ENCODE measurements at regions not wholly inside any gene's neighbourhood (a gene's known extent, or its start where the extent isn't known, plus 50 kb on each side); places are given as distances from the start of the nearest gene placed in this dataset.
A peak's percentile ranks its signal among the peaks of the same experiment; 100 is the strongest.
"Not testable (repeated sequence)": the region's sequence is repeated elsewhere in the genome, so short reads cannot be mapped to it uniquely, and the experiment has no call there.

GRCh38 chr5:102154791-102155605, 141.1 kb downstream of the SLCO4C1 start:
- not testable (repeated sequence) for FAIRE-seq

DNA sequence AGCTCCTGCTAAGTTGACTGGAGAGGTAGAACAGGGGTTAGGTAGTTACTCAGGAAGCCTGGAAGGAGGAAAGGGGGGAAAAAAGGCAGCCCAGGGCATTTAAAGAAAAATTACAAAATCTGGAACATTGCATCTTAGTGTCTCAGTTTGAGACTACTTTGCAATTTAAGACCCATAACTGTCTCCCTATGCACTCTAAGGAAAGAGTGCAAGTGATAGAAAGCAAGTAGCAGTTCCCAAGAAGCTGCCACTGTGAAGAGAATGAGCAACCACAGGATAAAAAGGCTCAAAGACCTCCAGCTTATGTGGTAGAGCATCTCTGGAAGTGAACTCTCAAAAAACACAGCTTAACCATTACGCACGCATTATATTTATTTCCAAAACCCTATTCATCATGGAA, 141.8 kb downstream of the SLCO4C1 start:
- no peak for FAIRE-seq

DNA sequence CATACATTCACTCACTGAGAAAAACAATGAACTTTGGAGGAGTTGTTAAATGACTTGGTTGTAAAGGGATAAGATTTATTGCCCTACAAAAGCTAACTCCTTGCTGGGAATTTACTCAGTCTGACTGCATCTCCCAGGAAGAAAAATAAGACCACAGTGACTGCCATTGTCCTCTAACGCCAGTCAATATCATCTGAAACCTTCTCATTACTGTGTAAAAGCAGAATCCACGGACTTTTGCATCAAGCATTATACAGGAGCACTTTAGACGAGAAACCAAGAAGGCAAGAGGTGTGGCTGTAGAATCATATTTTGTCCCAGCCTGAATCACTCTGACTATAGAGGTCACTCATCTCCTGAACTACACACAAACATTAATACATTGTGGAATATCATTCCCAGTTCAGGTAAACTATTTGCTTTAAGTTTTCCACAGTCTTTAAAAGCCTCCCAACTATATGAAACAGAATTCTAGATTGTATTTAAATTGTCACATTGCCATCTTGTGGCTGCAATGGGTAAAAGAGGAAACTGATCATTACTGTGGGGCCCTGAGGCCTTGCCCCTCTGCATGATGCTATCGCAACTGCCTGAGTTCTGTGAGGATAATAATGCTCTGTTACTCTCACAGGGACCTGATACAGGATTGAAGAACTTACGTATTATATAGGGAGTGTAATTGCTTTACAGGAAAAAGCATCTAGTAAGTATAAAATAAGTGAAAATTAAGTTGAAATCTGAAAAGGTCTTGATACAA, 142.9 kb downstream of the SLCO4C1 start:
- FAIRE-seq: peak; percentile 9

GRCh38 chr5:102139029-102139428, 157.1 kb downstream of the SLCO4C1 start:
- FAIRE-seq: no peak

DNA sequence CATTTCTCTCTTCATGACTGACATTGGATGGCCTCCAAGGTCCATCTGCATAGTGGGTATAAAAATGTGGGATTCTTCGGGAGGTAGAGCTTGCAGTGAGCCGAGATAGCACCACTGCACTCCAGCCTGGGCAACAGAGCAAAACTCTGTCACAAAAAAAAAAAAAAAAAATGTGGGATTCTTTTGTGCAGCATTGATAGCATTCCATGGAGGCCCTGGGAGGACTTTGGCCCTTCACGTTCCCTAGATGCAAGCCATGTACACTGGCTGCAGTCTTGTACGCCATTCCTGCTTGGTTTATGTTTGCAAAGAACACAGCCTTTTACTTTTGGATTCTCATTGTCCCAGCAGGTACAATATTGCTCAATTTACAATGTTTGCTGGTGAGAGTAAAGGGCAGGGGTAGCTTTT, 157.8 kb downstream of the SLCO4C1 start:
- no peak for FAIRE-seq

DNA sequence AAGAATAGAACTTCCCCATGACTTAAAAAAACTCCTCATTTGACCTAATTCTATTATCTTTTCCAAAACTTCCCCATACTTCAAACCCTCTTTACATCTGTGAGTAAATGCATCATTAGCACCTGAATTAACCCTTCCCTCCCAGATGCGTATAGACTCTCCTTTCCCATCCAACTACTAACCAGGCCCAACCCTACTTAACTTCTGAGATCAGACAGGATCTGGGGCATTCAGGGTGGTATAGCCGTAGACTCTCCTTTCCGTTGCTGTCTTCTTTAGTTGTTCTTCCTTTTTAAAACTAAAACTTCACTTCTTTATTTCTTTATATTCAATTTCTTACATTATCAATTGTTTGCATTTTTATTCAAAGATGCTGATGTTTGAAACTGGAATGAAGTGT, 165.2 kb downstream of the SLCO4C1 start:
- no peak for FAIRE-seq

- FAIRE-seq: no peak
These were observed 165.7 kb downstream of the SLCO4C1 start for GRCh38 chr5:102130386-102130785.

- FAIRE-seq: no peak
These were observed 176.8 kb downstream of the SLCO4C1 start for GRCh38 chr5:102119252-102119651.

GRCh38 chr5:102115736-102116135, 180.3 kb downstream of the SLCO4C1 start:
- FAIRE-seq: no peak

GRCh38 chr5:102114525-102115069, 181.5 kb downstream of the SLCO4C1 start:
- no peak for FAIRE-seq

GRCh38 chr5:102107865-102108264, 188.2 kb downstream of the SLCO4C1 start:
- FAIRE-seq: no peak

- FAIRE-seq: no peak
These were observed 189.5 kb downstream of the SLCO4C1 start for GRCh38 chr5:102106599-102106998.

DNA sequence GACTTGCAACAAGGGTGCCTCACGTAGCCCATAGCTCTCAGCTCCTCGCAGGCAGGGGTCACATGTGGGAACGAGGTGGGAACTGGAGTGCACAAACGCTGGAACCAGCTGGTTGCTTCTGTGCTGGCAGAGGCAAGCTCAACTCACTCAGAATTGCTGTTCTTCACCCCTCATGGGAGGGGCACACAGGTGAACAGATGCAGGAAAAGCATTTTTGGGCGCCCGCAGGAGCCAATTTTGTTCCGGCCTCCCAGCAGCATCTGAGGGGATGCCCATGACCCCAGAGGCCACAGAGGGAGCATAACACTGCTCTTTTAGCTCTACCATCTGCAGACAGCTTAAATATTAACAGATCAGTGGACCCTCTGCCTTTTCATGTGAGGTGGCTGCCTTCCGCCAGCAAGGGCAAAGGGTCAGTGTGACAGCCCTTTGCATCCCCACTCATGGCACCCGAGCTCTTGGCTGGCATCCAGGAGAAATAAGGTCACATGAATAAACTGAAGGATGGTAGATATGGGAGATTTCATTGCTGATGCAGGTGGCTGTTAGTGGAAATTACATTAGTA, 196.2 kb downstream of the SLCO4C1 start:
- no peak for FAIRE-seq

GRCh38 chr5:102099083-102099482, 197.0 kb downstream of the SLCO4C1 start:
- FAIRE-seq: not testable (repeated sequence)

- not testable (repeated sequence) for FAIRE-seq
These were observed 197.5 kb downstream of the SLCO4C1 start for GRCh38 chr5:102098606-102099005.

- no peak for FAIRE-seq
These were observed 205.3 kb downstream of the SLCO4C1 start for GRCh38 chr5:102090770-102091169.

- no peak for FAIRE-seq
These were observed 206.2 kb downstream of the SLCO4C1 start for GRCh38 chr5:102089883-102090282.

- no peak for FAIRE-seq
These were observed 208.2 kb downstream of the SLCO4C1 start for GRCh38 chr5:102087906-102088305.

DNA sequence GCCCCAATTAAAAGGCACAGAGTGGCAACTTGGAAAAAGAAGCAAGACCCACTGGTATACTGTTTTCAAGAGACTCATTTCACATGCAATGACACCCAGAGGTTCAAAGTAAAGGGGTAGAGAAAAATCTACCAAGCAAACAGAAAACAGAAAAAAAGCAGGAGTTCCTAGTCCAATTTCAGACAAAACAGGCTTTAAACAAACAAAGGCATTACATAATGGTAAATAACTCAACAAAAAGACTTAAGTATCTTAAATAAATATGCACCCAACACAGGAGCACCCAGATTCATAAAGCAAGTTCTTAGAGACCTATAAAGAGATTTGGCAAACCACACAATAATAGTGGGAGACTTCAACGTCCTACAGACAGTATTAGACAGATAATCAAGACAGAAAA, 215.8 kb downstream of the SLCO4C1 start:
- FAIRE-seq: no peak

DNA sequence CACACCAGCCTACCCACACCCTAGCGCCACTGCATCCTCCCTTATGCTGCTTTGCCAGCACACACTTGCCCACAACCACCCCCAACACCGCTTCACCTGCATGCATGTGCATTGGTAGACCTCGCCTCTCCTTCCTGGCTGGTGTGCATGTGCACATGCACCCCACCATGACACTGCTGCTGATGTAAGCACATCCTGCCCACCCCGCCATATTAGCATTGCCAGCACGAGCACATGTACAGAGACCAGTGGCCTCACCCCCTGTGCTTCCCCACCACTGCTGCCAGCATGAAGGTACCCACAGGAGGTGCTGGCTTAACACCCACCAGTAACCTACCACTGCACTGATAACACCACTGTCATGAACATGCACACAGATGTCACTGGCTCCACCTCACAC, 218.2 kb downstream of the SLCO4C1 start:
- FAIRE-seq: no peak

GRCh38 chr5:102069974-102070373, 226.1 kb downstream of the SLCO4C1 start:
- FAIRE-seq: no peak

- FAIRE-seq: no peak
These were observed 227.2 kb downstream of the SLCO4C1 start for GRCh38 chr5:102068870-102069269.

- FAIRE-seq: peak; percentile 17
These were observed 246.6 kb downstream of the SLCO4C1 start for GRCh38 chr5:102049517-102049916.

DNA sequence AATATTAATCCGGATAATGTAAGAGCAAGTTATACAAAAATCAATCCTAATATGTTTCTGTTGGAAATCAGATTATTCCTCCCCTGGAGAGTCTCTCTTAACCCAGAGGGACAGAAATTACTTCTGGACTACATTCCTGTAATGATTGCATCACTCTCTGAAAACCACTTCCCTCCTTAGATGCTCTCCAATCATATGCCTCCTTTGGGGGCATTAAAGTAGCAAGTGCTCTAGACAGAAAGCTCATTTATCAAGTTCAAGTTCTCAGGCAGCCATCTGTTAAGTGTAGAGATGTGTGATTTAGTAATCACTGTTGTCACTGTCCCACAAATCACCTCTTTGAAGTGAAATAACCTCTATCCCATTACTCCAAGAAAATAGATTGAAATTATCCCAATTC, 247.1 kb downstream of the SLCO4C1 start:
- FAIRE-seq: no peak
